HCT116 (cell line): ENCODE measurements at regions not wholly inside any gene's neighbourhood (a gene's known extent, or its start where the extent isn't known, plus 50 kb on each side); places are given as distances from the start of the nearest gene placed in this dataset.

Experiments used
- ATAC-seq: fragments of 200-7000 bp; cut with Tn5 transposase; 2 replicates; pipeline ENCODE4 v1.9.1; 2020; ENCODE audit warnings: mild to moderate bottlenecking, moderate library complexity
- BruUV-seq: library from RNA; stranded (reverse); fragments of 400-500 nt; replicated peaks from 2 replicates; lab custom pipeline; 2021; lab: Mats Ljungman, UMichigan
- CTCF ChIA-PET: fragments of 300-600 bp; sonication (Branson Sonifier 250); formaldehyde crosslinking; loops from one replicate; lab custom pipeline; 2021; ENCODE audit warnings: antibody characterized with exemption; lab: Charles Lee
- POLR2A ChIA-PET: fragments of 300-600, 350-600 bp; sonication (Branson Sonifier 250); formaldehyde crosslinking; loops from one replicate; lab custom pipeline; 2021; ENCODE audit warnings: antibody characterized with exemption; lab: Charles Lee
- RAD21 ChIA-PET, 2 experiments: fragments of 300-600 bp; sonication (Branson Sonifier 250); formaldehyde crosslinking; loops; one replicate each; lab custom pipeline; 2023; ENCODE audit warnings: low total read pairs in 2 of 2; ENCODE audit not compliant: uncharacterized antibody in 2 of 2, unreplicated experiment in 2 of 2, low non-redundant PET in 1 of 2; lab: Charles Lee
- DNase-seq: peaks from one replicate; pipeline ENCODE4 v3.0.0-alpha.2; 2010; ENCODE audit warnings: low read depth, low spot score
- H2AFZ ChIP-seq: fragments of 200-600 bp; shearing (Covaris generic), sonication (generic); 2 replicates; pipeline ENCODE4 v1.6.1; 2017; ENCODE audit warnings: low read depth, mixed run types, mixed read lengths, antibody characterized with exemption, low read length; ENCODE audit not compliant: poor library complexity, severe bottlenecking
- H3K27ac ChIP-seq: 2 replicates; pipeline ENCODE4 v1.5.1; 2012; ENCODE audit warnings: low read depth, low read length
- H3K27me3 ChIP-seq: fragments of 200-600 bp; sonication (generic); 2 replicates; pipeline ENCODE4 v1.6.1; 2016; ENCODE audit warnings: mixed run types, low read length, mixed read lengths; ENCODE audit not compliant: insufficient read depth
- H3K36me3 ChIP-seq, 2 experiments: fragments of 200-500 bp in 1 of 2; fragments of 200-600 bp in 1 of 2; sonication (Bioruptor generic) in 1 of 2; sonication (generic) in 1 of 2; 2 replicates each; pipeline versions ENCODE4 v1.5.1 to v1.6.1; 2014 to 2016; ENCODE audit warnings: low read length in 2 of 2, inconsistent platforms in 1 of 2, mixed read lengths in 1 of 2, mixed run types in 1 of 2; ENCODE audit not compliant: insufficient read depth in 2 of 2, control insufficient read depth in 1 of 2
- H3K4me1 ChIP-seq, 2 experiments: fragments of 200-600 bp in 1 of 2; sonication (generic) in 1 of 2; 2 replicates each; pipeline versions ENCODE4 v1.5.1 to v1.6.1; 2012 to 2017; ENCODE audit warnings: low read length in 2 of 2, inconsistent platforms in 1 of 2, mild to moderate bottlenecking in 1 of 2, mixed read lengths in 1 of 2, mixed run types in 1 of 2, moderate library complexity in 1 of 2; ENCODE audit not compliant: insufficient read depth in 2 of 2, control insufficient read depth in 1 of 2
- H3K4me2 ChIP-seq: fragments of 200-600 bp; sonication (generic); 2 replicates; pipeline ENCODE4 v1.6.1; 2017; ENCODE audit warnings: mixed run types, low read length, mixed read lengths
- H3K4me3 ChIP-seq, 2 experiments: fragments of 200-600 bp in 1 of 2; sonication (generic) in 1 of 2; replicated peaks in 1 of 2; 2 replicates each; pipeline ENCODE4 v1.5.1; 2011 to 2016; ENCODE audit warnings: low read length in 2 of 2, control low read depth in 1 of 2, low read depth in 1 of 2, mild to moderate bottlenecking in 1 of 2, mixed read lengths in 1 of 2, mixed run types in 1 of 2
- H3K79me2 ChIP-seq: fragments of 200-600 bp; sonication (generic); 2 replicates; pipeline ENCODE4 v1.6.1; 2017; ENCODE audit warnings: mild to moderate bottlenecking, mixed run types, low read length, moderate library complexity, mixed read lengths; ENCODE audit not compliant: insufficient read depth
- H3K9ac ChIP-seq: fragments of 200-600 bp; sonication (generic); 2 replicates; pipeline ENCODE4 v1.6.1; 2016; ENCODE audit warnings: low read length, mixed read lengths
- H3K9me2 ChIP-seq: fragments of 200-600 bp; sonication (generic), shearing (Covaris generic); 2 replicates; pipeline ENCODE4 v1.6.1; 2017; ENCODE audit warnings: mixed run types, mild to moderate bottlenecking, moderate library complexity; ENCODE audit not compliant: insufficient read depth
- H3K9me3 ChIP-seq, 2 experiments: fragments of 200-500 bp in 1 of 2; fragments of 200-600 bp in 1 of 2; sonication (Bioruptor generic) in 1 of 2; sonication (generic) in 1 of 2; 2 replicates each; pipeline ENCODE4 v1.6.1; 2014 to 2017; ENCODE audit warnings: low read length in 2 of 2, mixed read lengths in 2 of 2, inconsistent platforms in 1 of 2, low read depth in 1 of 2, mild to moderate bottlenecking in 1 of 2, mixed run types in 1 of 2, moderate library complexity in 1 of 2; ENCODE audit not compliant: control insufficient read depth in 1 of 2, insufficient read depth in 1 of 2
- H4K20me1 ChIP-seq: fragments of 200-600 bp; sonication (generic), shearing (Covaris generic); 2 replicates; pipeline ENCODE4 v1.6.1; 2017; ENCODE audit warnings: mixed run types, mild to moderate bottlenecking, moderate library complexity; ENCODE audit not compliant: insufficient read depth
- CBX3 ChIP-seq: IDR thresholded peaks from 2 replicates; pipeline ENCODE4 v1.6.1; 2012; ENCODE audit warnings: low read depth
- CEBPB ChIP-seq: IDR thresholded peaks from 2 replicates; pipeline ENCODE4 v1.6.1; 2012; ENCODE audit warnings: low read depth
- EGR1 ChIP-seq: IDR thresholded peaks from 2 replicates; pipeline ENCODE4 v1.6.1; 2012; ENCODE audit warnings: low read depth
- EZH2 ChIP-seq: fragments of 200-600 bp; sonication (generic); IDR thresholded peaks from 2 replicates; pipeline ENCODE4 v1.6.1; 2017; ENCODE audit warnings: antibody characterized with exemption, mixed run types
- EZH2phosphoT487 ChIP-seq: fragments of 200-600 bp; IDR thresholded peaks from 2 replicates; pipeline ENCODE4 v1.6.1; 2018; ENCODE audit warnings: antibody characterized with exemption, borderline replicate concordance
- FOSL1 ChIP-seq: IDR thresholded peaks from 2 replicates; pipeline ENCODE4 v1.6.1; 2012; ENCODE audit warnings: low read depth
- POLR2AphosphoS5 ChIP-seq: IDR thresholded peaks from 2 replicates; pipeline ENCODE4 v1.6.1; 2011; ENCODE audit warnings: mild to moderate bottlenecking, low read depth, low read length, moderate library complexity
- RAD21 ChIP-seq: IDR thresholded peaks from 2 replicates; pipeline ENCODE4 v1.6.1; 2012; ENCODE audit warnings: low read depth, mild to moderate bottlenecking
- SIN3A ChIP-seq: IDR thresholded peaks from 2 replicates; pipeline ENCODE4 v1.6.1; 2012; ENCODE audit warnings: low read depth
- SP1 ChIP-seq: IDR thresholded peaks from 2 replicates; pipeline ENCODE4 v1.6.1; 2012; ENCODE audit warnings: low read depth
- TCF7L2 ChIP-seq: IDR thresholded peaks from 2 replicates; pipeline ENCODE4 v1.7.0; 2011; ENCODE audit warnings: borderline replicate concordance, inconsistent platforms; ENCODE audit not compliant: insufficient read depth, insufficient read length; ENCODE audit errors: extremely low read depth
- YY1 ChIP-seq: IDR thresholded peaks from 2 replicates; pipeline ENCODE4 v1.6.1; 2011; ENCODE audit warnings: low read length, low read depth, moderate library complexity, mild to moderate bottlenecking; ENCODE audit not compliant: insufficient replicate concordance; ENCODE audit errors: extremely low read depth
- ZFX ChIP-seq: fragments of 450-650 bp; IDR thresholded peaks from 2 replicates; pipeline ENCODE4 v1.6.1; 2017
- ZNF274 ChIP-seq: fragments of 200-500 bp; sonication (Bioruptor generic); IDR thresholded peaks from 2 replicates; pipeline ENCODE4 v1.6.1; 2014; ENCODE audit warnings: mild to moderate bottlenecking, low read depth, low read length, inconsistent platforms
- intact Hi-C: fragments of 100-400 bp; cut with micrococcal nuclease; formaldehyde crosslinking; loops from 2 replicates; pipeline ENCODE4 v1.10.0; 2022
- TF ChIP-seq, protein P1 (sequence below): IDR thresholded peaks from 2 replicates; pipeline ENCODE4 v1.6.1; 2012; ENCODE audit warnings: low read depth
- TF ChIP-seq, protein P2 (sequence below): IDR thresholded peaks from 2 replicates; pipeline ENCODE4 v1.6.1; 2012
- TF ChIP-seq, protein P3 (sequence below): IDR thresholded peaks from 2 replicates; pipeline ENCODE4 v1.6.1; 2011; ENCODE audit warnings: mild to moderate bottlenecking, low read length, moderate library complexity; ENCODE audit not compliant: insufficient replicate concordance; ENCODE audit errors: extremely low read depth
- TF ChIP-seq, protein P4 (sequence below), 3 experiments: fragments of 200-600 bp in 1 of 3; sonication (generic) in 1 of 3; IDR thresholded peaks in 2 of 3; conservative IDR thresholded peaks in 1 of 3; 2 replicates each; pipeline ENCODE4 v1.5.1; 2012 to 2017; ENCODE audit warnings: low read depth in 2 of 3, low read length in 2 of 3, antibody characterized with exemption in 1 of 3, borderline replicate concordance in 1 of 3, control low read depth in 1 of 3, mild to moderate bottlenecking in 1 of 3, mixed read lengths in 1 of 3, mixed run types in 1 of 3, moderate library complexity in 1 of 3; ENCODE audit not compliant: insufficient read depth in 1 of 3
- TF ChIP-seq, protein P5 (sequence below): IDR thresholded peaks from 2 replicates; pipeline ENCODE4 v1.6.1; 2012

DNA sequence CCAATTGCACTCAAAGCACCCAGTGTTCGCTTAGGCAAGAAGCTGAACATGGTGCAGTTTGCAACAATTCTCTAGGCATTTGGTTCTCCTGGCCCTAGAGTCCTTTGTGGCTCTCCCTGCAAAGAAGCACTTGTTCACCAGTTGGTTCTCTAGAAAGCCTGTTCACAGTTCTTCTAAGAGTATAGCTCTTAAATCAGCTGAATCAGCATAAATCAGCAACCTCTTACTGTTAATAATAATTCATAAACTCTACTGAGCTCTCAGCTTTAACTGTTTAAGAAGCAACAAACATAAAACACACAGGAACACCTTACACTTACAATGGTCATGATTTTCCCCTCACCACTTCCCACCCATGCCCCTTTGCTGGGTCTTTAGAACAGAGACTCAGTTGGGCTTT, 56.8 kb upstream of the PPP2R3A start (continued):
- TF ChIP-seq, protein P1, sequence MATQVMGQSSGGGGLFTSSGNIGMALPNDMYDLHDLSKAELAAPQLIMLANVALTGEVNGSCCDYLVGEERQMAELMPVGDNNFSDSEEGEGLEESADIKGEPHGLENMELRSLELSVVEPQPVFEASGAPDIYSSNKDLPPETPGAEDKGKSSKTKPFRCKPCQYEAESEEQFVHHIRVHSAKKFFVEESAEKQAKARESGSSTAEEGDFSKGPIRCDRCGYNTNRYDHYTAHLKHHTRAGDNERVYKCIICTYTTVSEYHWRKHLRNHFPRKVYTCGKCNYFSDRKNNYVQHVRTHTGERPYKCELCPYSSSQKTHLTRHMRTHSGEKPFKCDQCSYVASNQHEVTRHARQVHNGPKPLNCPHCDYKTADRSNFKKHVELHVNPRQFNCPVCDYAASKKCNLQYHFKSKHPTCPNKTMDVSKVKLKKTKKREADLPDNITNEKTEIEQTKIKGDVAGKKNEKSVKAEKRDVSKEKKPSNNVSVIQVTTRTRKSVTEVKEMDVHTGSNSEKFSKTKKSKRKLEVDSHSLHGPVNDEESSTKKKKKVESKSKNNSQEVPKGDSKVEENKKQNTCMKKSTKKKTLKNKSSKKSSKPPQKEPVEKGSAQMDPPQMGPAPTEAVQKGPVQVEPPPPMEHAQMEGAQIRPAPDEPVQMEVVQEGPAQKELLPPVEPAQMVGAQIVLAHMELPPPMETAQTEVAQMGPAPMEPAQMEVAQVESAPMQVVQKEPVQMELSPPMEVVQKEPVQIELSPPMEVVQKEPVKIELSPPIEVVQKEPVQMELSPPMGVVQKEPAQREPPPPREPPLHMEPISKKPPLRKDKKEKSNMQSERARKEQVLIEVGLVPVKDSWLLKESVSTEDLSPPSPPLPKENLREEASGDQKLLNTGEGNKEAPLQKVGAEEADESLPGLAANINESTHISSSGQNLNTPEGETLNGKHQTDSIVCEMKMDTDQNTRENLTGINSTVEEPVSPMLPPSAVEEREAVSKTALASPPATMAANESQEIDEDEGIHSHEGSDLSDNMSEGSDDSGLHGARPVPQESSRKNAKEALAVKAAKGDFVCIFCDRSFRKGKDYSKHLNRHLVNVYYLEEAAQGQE, result no peak
- TF ChIP-seq YY1 (no peak), CEBPB (no peak), FOSL1 (no peak), EZH2phosphoT487 (no peak), POLR2AphosphoS5 (no peak), CBX3 (no peak), RAD21 (no peak), SP1 (no peak), ZNF274 (no peak)
- TF ChIP-seq, protein P2, sequence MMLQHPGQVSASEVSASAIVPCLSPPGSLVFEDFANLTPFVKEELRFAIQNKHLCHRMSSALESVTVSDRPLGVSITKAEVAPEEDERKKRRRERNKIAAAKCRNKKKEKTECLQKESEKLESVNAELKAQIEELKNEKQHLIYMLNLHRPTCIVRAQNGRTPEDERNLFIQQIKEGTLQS, result no peak
- TF ChIP-seq, all 23 proteins: peak for 0

DNA sequence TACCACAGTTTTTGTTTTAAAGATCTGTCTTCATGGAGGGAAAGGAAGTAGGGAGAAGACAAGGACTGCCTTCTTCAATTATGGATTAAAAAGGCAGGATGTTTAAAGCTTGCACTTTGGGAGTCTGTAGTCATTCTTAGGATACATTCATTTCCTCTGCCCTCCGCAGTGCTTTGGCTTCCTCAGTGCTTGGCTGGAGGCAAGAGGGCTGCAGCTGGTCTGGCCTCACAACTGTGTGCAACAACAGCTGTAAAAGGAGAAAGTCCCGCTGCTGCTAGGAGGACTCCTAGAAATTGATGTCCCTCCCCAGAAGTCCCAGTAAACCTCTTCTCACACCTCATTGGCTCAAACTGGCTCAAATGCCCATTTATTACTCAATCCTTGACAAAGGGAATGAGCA, 54.4 kb upstream of the PPP2R3A start:
- no peaks in the 10 kb centered on the region for H3K79me2 ChIP-seq
- H3K9me3 ChIP-seq, result no peaks in the 10 kb centered on the region
- no peak overlapping the region for H3K27ac ChIP-seq
- no TSS peak for BruUV-seq
- no peaks in the 10 kb centered on the region for H3K36me3 ChIP-seq
- H3K4me3 ChIP-seq, result no peak overlapping the region
- no peak overlapping the region for H3K4me2 ChIP-seq
- no peak overlapping the region for H2AFZ ChIP-seq
- DNase-seq, result no peak
- no peak overlapping the region for H3K9ac ChIP-seq
- H3K4me1 ChIP-seq, result peaks cover 2 to 12% of the 10 kb centered on the region in 2 experiments; a peak in 2 of 4 replicates
- ChIA-PET POLR2A (no interaction called here), RAD21 (no interaction called here), CTCF (no interaction called here)
- H3K9me2 ChIP-seq, result no peaks in the 10 kb centered on the region
- H4K20me1 ChIP-seq, result no peaks in the 10 kb centered on the region
- intact Hi-C loops, result no loop called here
- no peaks in the 10 kb centered on the region for H3K27me3 ChIP-seq
- no peak for ATAC-seq
- no peak for TF ChIP-seq RAD21
- TF ChIP-seq TCF7L2, result no peak
- TF ChIP-seq FOSL1, result no peak
- TF ChIP-seq, protein P3, sequence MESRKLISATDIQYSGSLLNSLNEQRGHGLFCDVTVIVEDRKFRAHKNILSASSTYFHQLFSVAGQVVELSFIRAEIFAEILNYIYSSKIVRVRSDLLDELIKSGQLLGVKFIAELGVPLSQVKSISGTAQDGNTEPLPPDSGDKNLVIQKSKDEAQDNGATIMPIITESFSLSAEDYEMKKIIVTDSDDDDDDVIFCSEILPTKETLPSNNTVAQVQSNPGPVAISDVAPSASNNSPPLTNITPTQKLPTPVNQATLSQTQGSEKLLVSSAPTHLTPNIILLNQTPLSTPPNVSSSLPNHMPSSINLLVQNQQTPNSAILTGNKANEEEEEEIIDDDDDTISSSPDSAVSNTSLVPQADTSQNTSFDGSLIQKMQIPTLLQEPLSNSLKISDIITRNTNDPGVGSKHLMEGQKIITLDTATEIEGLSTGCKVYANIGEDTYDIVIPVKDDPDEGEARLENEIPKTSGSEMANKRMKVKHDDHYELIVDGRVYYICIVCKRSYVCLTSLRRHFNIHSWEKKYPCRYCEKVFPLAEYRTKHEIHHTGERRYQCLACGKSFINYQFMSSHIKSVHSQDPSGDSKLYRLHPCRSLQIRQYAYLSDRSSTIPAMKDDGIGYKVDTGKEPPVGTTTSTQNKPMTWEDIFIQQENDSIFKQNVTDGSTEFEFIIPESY, result no peak
- TF ChIP-seq, protein P4, sequence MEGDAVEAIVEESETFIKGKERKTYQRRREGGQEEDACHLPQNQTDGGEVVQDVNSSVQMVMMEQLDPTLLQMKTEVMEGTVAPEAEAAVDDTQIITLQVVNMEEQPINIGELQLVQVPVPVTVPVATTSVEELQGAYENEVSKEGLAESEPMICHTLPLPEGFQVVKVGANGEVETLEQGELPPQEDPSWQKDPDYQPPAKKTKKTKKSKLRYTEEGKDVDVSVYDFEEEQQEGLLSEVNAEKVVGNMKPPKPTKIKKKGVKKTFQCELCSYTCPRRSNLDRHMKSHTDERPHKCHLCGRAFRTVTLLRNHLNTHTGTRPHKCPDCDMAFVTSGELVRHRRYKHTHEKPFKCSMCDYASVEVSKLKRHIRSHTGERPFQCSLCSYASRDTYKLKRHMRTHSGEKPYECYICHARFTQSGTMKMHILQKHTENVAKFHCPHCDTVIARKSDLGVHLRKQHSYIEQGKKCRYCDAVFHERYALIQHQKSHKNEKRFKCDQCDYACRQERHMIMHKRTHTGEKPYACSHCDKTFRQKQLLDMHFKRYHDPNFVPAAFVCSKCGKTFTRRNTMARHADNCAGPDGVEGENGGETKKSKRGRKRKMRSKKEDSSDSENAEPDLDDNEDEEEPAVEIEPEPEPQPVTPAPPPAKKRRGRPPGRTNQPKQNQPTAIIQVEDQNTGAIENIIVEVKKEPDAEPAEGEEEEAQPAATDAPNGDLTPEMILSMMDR (IDR thresholded peaks at IDR 0.05 in 2 of 3, conservative IDR thresholded peaks at IDR 0.05 in 1 of 3; ENCODE audit: borderline replicate concordance in 1 of 3, insufficient read depth in 1 of 3, low read depth in 2 of 3, low read length in 2 of 3), result no peak
- no peak for TF ChIP-seq EGR1
- TF ChIP-seq, protein P2, result no peak
- TF ChIP-seq SIN3A, result no peak
- TF ChIP-seq, protein P5, sequence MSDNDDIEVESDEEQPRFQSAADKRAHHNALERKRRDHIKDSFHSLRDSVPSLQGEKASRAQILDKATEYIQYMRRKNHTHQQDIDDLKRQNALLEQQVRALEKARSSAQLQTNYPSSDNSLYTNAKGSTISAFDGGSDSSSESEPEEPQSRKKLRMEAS, result no peak
- TF ChIP-seq ZFX, result no peak
- no peak for TF ChIP-seq EZH2
